ENCODE measurements at regions not wholly inside any gene's neighbourhood (a gene's known extent, or its start where the extent isn't known, plus 50 kb on each side); places are given as distances from the start of the nearest gene placed in this dataset.

GRCh38 chr1:223000632-223001031 lies 142.4 kb downstream of the TLR5 start:
- TF ChIP-seq CTCF (conservative IDR thresholded peaks at IDR 0.05; ENCODE audit: low read length) (no peak), EZH2phosphoT487 (IDR thresholded peaks at IDR 0.05; ENCODE audit: borderline replicate concordance) (no peak)

Data from Loucy (cell line).